ENCODE measurements at regions not wholly inside any gene's neighbourhood (a gene's known extent, or its start where the extent isn't known, plus 50 kb on each side); places are given as distances from the start of the nearest gene placed in this dataset.

GRCh38 chr7:13307040-13307439 lies 619.6 kb downstream of the ARL4A start:
- Histone ChIP-seq H3K4me3 (ENCODE audit: insufficient read depth, low read length) (no peak overlapping the region), H4K20me1 (ENCODE audit: insufficient read depth, low read length) (no peaks in the 10 kb centered on the region), H3K36me3 (ENCODE audit: insufficient read depth, low read length) (no peaks in the 10 kb centered on the region), H3K9me3 (ENCODE audit: low read depth, low read length) (no peaks in the 10 kb centered on the region), H3K27me3 (ENCODE audit: insufficient read depth, low read length) (no peaks in the 10 kb centered on the region), H3K27ac (ENCODE audit: low read depth, low read length) (no peak overlapping the region), H3K79me2 (ENCODE audit: insufficient read depth, low read length) (no peaks in the 10 kb centered on the region), H3K4me1 (ENCODE audit: insufficient read depth, low read length) (no peaks in the 10 kb centered on the region), H2AFZ (ENCODE audit: low read length) (no peak overlapping the region), H3K4me2 (ENCODE audit: insufficient read depth, low read length) (no peak overlapping the region)
- no peak for DNase-seq (ENCODE audit: insufficient read length, low spot score, missing footprints)
- TF ChIP-seq CTCF (IDR thresholded peaks at IDR 0.05; ENCODE audit: extremely low read depth, low read depth, low read length): no peak

- Histone ChIP-seq H3K4me2 (ENCODE audit: insufficient read depth, low read length) (no peak overlapping the region), H4K20me1 (ENCODE audit: insufficient read depth, low read length) (no peaks in the 10 kb centered on the region)
These were observed 621.0 kb downstream of the ARL4A start for GRCh38 chr7:13308423-13308822.

GRCh38 chr7:13309535-13309934 lies 622.1 kb downstream of the ARL4A start:
- no peak for DNase-seq (ENCODE audit: insufficient read length, low spot score, missing footprints)
- Histone ChIP-seq H3K4me2 (ENCODE audit: insufficient read depth, low read length) (no peak overlapping the region), H3K4me1 (ENCODE audit: insufficient read depth, low read length) (no peaks in the 10 kb centered on the region), H3K27ac (ENCODE audit: low read depth, low read length) (no peak overlapping the region), H2AFZ (ENCODE audit: low read length) (no peak overlapping the region), H3K27me3 (ENCODE audit: insufficient read depth, low read length) (no peaks in the 10 kb centered on the region), H3K79me2 (ENCODE audit: insufficient read depth, low read length) (no peaks in the 10 kb centered on the region), H4K20me1 (ENCODE audit: insufficient read depth, low read length) (no peaks in the 10 kb centered on the region), H3K36me3 (ENCODE audit: insufficient read depth, low read length) (no peaks in the 10 kb centered on the region), H3K9me3 (ENCODE audit: low read depth, low read length) (no peaks in the 10 kb centered on the region), H3K4me3 (ENCODE audit: insufficient read depth, low read length) (no peak overlapping the region)
- TF ChIP-seq CTCF (IDR thresholded peaks at IDR 0.05; ENCODE audit: extremely low read depth, low read depth, low read length): peak; percentile 6

More at GRCh38 chr7:13308423-13308822, 621.0 kb downstream of the ARL4A start:
- no peak for DNase-seq (ENCODE audit: insufficient read length, low spot score, missing footprints)
- H2AFZ ChIP-seq (ENCODE audit: low read length): no peak overlapping the region
- H3K27me3 ChIP-seq (ENCODE audit: insufficient read depth, low read length): no peaks in the 10 kb centered on the region
- no peaks in the 10 kb centered on the region for H3K4me1 ChIP-seq (ENCODE audit: insufficient read depth, low read length)
- no peak overlapping the region for H3K27ac ChIP-seq (ENCODE audit: low read depth, low read length)
- no peaks in the 10 kb centered on the region for H3K79me2 ChIP-seq (ENCODE audit: insufficient read depth, low read length)
- H3K4me3 ChIP-seq (ENCODE audit: insufficient read depth, low read length): no peak overlapping the region
- no peak for TF ChIP-seq CTCF (IDR thresholded peaks at IDR 0.05; ENCODE audit: extremely low read depth, low read depth, low read length)
- no peaks in the 10 kb centered on the region for H3K9me3 ChIP-seq (ENCODE audit: low read depth, low read length)
- no peaks in the 10 kb centered on the region for H3K36me3 ChIP-seq (ENCODE audit: insufficient read depth, low read length)

- DNase-seq (ENCODE audit: insufficient read length, low spot score, missing footprints): no peak
- no peaks in the 10 kb centered on the region for H3K79me2 ChIP-seq (ENCODE audit: insufficient read depth, low read length)
- no peak overlapping the region for H2AFZ ChIP-seq (ENCODE audit: low read length)
- no peaks in the 10 kb centered on the region for H4K20me1 ChIP-seq (ENCODE audit: insufficient read depth, low read length)
- H3K4me1 ChIP-seq (ENCODE audit: insufficient read depth, low read length): no peaks in the 10 kb centered on the region
- H3K4me3 ChIP-seq (ENCODE audit: insufficient read depth, low read length): no peak overlapping the region
- no peaks in the 10 kb centered on the region for H3K36me3 ChIP-seq (ENCODE audit: insufficient read depth, low read length)
- H3K9me3 ChIP-seq (ENCODE audit: low read depth, low read length): no peaks in the 10 kb centered on the region
- no peaks in the 10 kb centered on the region for H3K27me3 ChIP-seq (ENCODE audit: insufficient read depth, low read length)
- H3K27ac ChIP-seq (ENCODE audit: low read depth, low read length): no peak overlapping the region
- no peak overlapping the region for H3K4me2 ChIP-seq (ENCODE audit: insufficient read depth, low read length)
- TF ChIP-seq CTCF (IDR thresholded peaks at IDR 0.05; ENCODE audit: extremely low read depth, low read depth, low read length): no peak
These were observed 624.9 kb downstream of the ARL4A start for GRCh38 chr7:13312307-13312706.
